GM23338 (cell line): ENCODE measurements at regions not wholly inside any gene's neighbourhood (a gene's known extent, or its start where the extent isn't known, plus 50 kb on each side); places are given as distances from the start of the nearest gene placed in this dataset.

ENCODE experiments used
- ATAC-seq: fragments of 200-7000 bp; cut with Tn5 transposase; 3 replicates; pipeline ENCODE4 v1.9.1; 2020
- DNase-seq: peaks from one replicate; pipeline ENCODE4 v3.0.0-alpha.2; 2015; ENCODE audit warnings: low spot score
- H2AFZ ChIP-seq: fragments of 200-600 bp; sonication (generic); 2 replicates; pipeline ENCODE4 v1.8.0; 2016; ENCODE audit warnings: antibody characterized with exemption, mild to moderate bottlenecking, moderate library complexity
- H3F3A ChIP-seq: fragments of 200-600 bp; sonication (generic); replicated peaks from 2 replicates; pipeline ENCODE4 v1.8.0; 2017; ENCODE audit warnings: antibody characterized with exemption, mixed run types, low read depth
- H3K27ac ChIP-seq: fragments of 200-600 bp; sonication (generic); 2 replicates; pipeline ENCODE4 v1.6.1; 2016; ENCODE audit warnings: low read depth
- H3K27me3 ChIP-seq: fragments of 200-600 bp; sonication (generic); 2 replicates; pipeline ENCODE4 v1.8.0; 2016; ENCODE audit warnings: mild to moderate bottlenecking, mixed run types, moderate library complexity; ENCODE audit not compliant: insufficient read depth
- H3K36me3 ChIP-seq: fragments of 200-600 bp; sonication (generic); 2 replicates; pipeline ENCODE4 v1.8.0; 2016; ENCODE audit warnings: mild to moderate bottlenecking; ENCODE audit not compliant: insufficient read depth
- H3K4me1 ChIP-seq: fragments of 200-600 bp; sonication (generic); 2 replicates; pipeline ENCODE4 v1.8.0; 2016; ENCODE audit warnings: mild to moderate bottlenecking, moderate library complexity; ENCODE audit not compliant: insufficient read depth
- H3K4me2 ChIP-seq: fragments of 200-600 bp; sonication (generic); 2 replicates; pipeline ENCODE4 v1.7.1; 2017; ENCODE audit warnings: mixed run types
- H3K4me3 ChIP-seq: fragments of 200-600 bp; sonication (generic); 2 replicates; pipeline ENCODE4 v1.6.1; 2016; ENCODE audit warnings: mixed run types
- H3K79me2 ChIP-seq: fragments of 200-600 bp; sonication (generic); replicated peaks from 2 replicates; pipeline ENCODE4 v1.8.0; 2017; ENCODE audit warnings: mild to moderate bottlenecking; ENCODE audit not compliant: insufficient read depth
- H3K9me2 ChIP-seq: fragments of 200-600 bp; sonication (generic); 2 replicates; pipeline ENCODE4 v1.8.0; 2017; ENCODE audit not compliant: insufficient read depth
- H4K20me1 ChIP-seq: fragments of 200-600 bp; sonication (generic); replicated peaks from 2 replicates; pipeline ENCODE4 v1.8.0; 2017; ENCODE audit warnings: mild to moderate bottlenecking; ENCODE audit not compliant: insufficient read depth
- H3K27ac Mint-ChIP-seq: 2 replicates; pipeline ENCODE4 v1.8.0; 2020; ENCODE audit warnings: inconsistent platforms, mild to moderate bottlenecking, moderate library complexity, mixed read lengths
- H3K27me3 Mint-ChIP-seq: 3 replicates; pipeline ENCODE4 v1.8.0; 2022; ENCODE audit warnings: low read depth, mild to moderate bottlenecking, moderate library complexity, mixed read lengths, inconsistent platforms; ENCODE audit not compliant: insufficient read depth, poor library complexity
- H3K36me3 Mint-ChIP-seq: 3 replicates; pipeline ENCODE4 v1.8.0; 2021; ENCODE audit warnings: low read depth, mild to moderate bottlenecking, inconsistent platforms, moderate library complexity, mixed read lengths
- H3K4me1 Mint-ChIP-seq: 3 replicates; pipeline ENCODE4 v1.8.0; 2020; ENCODE audit warnings: mild to moderate bottlenecking, inconsistent platforms, mixed read lengths
- H3K4me3 Mint-ChIP-seq: 3 replicates; pipeline ENCODE4 v1.8.0; 2021; ENCODE audit warnings: moderate library complexity, mild to moderate bottlenecking, inconsistent platforms, mixed read lengths
- H3K9me3 Mint-ChIP-seq: 3 replicates; pipeline ENCODE4 v1.8.0; 2020; ENCODE audit warnings: moderate library complexity, mild to moderate bottlenecking, inconsistent platforms, mixed read lengths
- CREB1 ChIP-seq: fragments of 250-450 bp; sonication (Bioruptor Pico); IDR thresholded peaks from 2 replicates; pipeline ENCODE4 v1.5.0; 2020; ENCODE audit warnings: low read depth, mild to moderate bottlenecking, moderate library complexity
- EZH2 ChIP-seq: fragments of 200-600 bp; sonication (generic); IDR thresholded peaks from one replicate; pipeline ENCODE4 v1.8.0; 2017; ENCODE audit warnings: antibody characterized with exemption, mild to moderate bottlenecking, low read depth; ENCODE audit not compliant: unreplicated experiment
- EZH2phosphoT487 ChIP-seq: fragments of 200-600 bp; sonication (generic); IDR thresholded peaks from one replicate; pipeline ENCODE4 v1.8.1; 2018; ENCODE audit warnings: antibody characterized with exemption; ENCODE audit not compliant: unreplicated experiment
- JUNB ChIP-seq: IDR thresholded peaks from one replicate; pipeline ENCODE4 v1.6.1; 2016; ENCODE audit warnings: antibody characterized with exemption; ENCODE audit not compliant: unreplicated experiment
- NANOG ChIP-seq: IDR thresholded peaks from 2 replicates; pipeline ENCODE4 v1.6.1; 2016; ENCODE audit warnings: antibody characterized with exemption, borderline replicate concordance
- POLR2AphosphoS5 ChIP-seq: IDR thresholded peaks from 2 replicates; pipeline ENCODE4 v1.6.1; 2016; ENCODE audit warnings: antibody characterized with exemption, low read depth
- ZNF114 ChIP-seq: fragments of 250-450 bp; sonication (Bioruptor Pico); IDR thresholded peaks from 2 replicates; pipeline ENCODE4 v1.5.0; 2020; ENCODE audit warnings: mild to moderate bottlenecking, moderate library complexity
- ZNF331 ChIP-seq: fragments of 250-450 bp; sonication (Bioruptor Pico); IDR thresholded peaks from 2 replicates; pipeline ENCODE4 v1.5.0; 2020; ENCODE audit warnings: low read depth, mild to moderate bottlenecking, moderate library complexity
- TF ChIP-seq, protein P1 (sequence below): fragments of 250-450 bp; sonication (Bioruptor Pico); IDR thresholded peaks from 2 replicates; pipeline ENCODE4 v1.5.0; 2020; ENCODE audit warnings: mild to moderate bottlenecking, moderate library complexity
- TF ChIP-seq, protein P2 (sequence below), 2 experiments: fragments of 200-600 bp in 1 of 2; sonication (generic) in 1 of 2; conservative IDR thresholded peaks; 2 replicates each; pipeline versions ENCODE4 v1.5.1 to v1.6.1; 2016 to 2017; ENCODE audit warnings: antibody characterized with exemption in 2 of 2, low read depth in 2 of 2, mild to moderate bottlenecking in 2 of 2, moderate library complexity in 1 of 2
- TF ChIP-seq, protein P3 (sequence below): IDR thresholded peaks from one replicate; pipeline ENCODE4 v1.6.1; 2018; ENCODE audit warnings: antibody characterized with exemption; ENCODE audit not compliant: unreplicated experiment
- TF ChIP-seq, protein P4 (sequence below): IDR thresholded peaks from 2 replicates; pipeline ENCODE4 v1.6.1; 2016; ENCODE audit warnings: antibody characterized with exemption

DNA sequence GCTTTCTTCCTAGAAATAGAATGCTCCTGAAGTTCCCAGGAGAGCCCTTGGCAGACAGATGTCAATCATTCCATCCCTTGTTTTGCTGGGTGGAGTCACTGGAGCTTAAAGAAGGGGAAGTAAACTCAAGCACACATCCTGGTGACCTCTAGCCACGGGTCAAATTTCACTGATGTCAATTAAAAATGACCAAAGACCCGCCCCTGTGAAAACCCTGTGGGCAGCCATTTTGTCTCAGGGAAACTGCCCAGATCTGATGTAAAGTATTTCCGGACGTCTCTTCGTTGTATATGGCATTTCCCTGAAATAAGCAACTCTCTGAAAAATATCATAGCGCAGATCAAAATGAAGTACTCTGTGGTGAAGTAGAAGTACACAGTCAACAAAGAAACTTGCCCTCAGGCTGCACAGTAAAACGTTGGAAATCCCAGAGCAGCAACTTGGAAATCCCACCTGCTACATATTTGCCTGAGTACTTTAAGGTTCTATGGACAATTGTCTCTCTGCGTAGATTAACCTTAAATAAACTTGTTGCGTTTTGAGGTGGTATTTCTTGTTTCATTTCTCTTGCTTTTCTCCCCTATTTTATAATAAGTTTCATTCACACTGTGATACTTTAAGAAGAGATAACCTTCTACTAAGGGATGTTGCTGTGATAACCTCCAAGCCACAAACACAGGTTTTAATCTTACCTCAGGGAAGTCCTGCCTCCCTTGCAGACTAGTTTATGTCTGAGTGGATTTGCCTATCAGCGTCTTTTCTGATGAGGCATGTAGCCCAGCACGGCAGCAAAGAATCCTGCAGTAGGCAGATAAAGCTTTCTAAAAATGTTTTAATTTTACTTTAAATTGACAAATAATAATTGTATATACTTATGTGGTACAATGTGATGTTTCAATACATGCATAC is 60.9 kb upstream of the PIP5K1B start:
- Mint-ChIP-seq H3K4me3 (no peak overlapping the region), H3K27ac (0 out of 2 replicates have a peak overlapping the region, but pooled peaks have one; percentile 30), H3K36me3 (no peaks in the 10 kb centered on the region), H3K27me3 (no peaks in the 10 kb centered on the region), H3K9me3 (no peaks in the 10 kb centered on the region), H3K4me1 (peaks cover 3% of the 10 kb centered on the region)
- DNase-seq (peak; percentile 74), ATAC-seq (peak; percentile 68)
- no peaks in the 10 kb centered on the region for H3K4me1 ChIP-seq
- H4K20me1 ChIP-seq = no peaks in the 10 kb centered on the region
- TF ChIP-seq EZH2phosphoT487 = no peak
- no peak for TF ChIP-seq ZNF114 (CRISPR knock-in tag)
- no peak for TF ChIP-seq POLR2AphosphoS5
- no peak for TF ChIP-seq EZH2
- no peak for TF ChIP-seq JUNB
- TF ChIP-seq, protein P1, sequence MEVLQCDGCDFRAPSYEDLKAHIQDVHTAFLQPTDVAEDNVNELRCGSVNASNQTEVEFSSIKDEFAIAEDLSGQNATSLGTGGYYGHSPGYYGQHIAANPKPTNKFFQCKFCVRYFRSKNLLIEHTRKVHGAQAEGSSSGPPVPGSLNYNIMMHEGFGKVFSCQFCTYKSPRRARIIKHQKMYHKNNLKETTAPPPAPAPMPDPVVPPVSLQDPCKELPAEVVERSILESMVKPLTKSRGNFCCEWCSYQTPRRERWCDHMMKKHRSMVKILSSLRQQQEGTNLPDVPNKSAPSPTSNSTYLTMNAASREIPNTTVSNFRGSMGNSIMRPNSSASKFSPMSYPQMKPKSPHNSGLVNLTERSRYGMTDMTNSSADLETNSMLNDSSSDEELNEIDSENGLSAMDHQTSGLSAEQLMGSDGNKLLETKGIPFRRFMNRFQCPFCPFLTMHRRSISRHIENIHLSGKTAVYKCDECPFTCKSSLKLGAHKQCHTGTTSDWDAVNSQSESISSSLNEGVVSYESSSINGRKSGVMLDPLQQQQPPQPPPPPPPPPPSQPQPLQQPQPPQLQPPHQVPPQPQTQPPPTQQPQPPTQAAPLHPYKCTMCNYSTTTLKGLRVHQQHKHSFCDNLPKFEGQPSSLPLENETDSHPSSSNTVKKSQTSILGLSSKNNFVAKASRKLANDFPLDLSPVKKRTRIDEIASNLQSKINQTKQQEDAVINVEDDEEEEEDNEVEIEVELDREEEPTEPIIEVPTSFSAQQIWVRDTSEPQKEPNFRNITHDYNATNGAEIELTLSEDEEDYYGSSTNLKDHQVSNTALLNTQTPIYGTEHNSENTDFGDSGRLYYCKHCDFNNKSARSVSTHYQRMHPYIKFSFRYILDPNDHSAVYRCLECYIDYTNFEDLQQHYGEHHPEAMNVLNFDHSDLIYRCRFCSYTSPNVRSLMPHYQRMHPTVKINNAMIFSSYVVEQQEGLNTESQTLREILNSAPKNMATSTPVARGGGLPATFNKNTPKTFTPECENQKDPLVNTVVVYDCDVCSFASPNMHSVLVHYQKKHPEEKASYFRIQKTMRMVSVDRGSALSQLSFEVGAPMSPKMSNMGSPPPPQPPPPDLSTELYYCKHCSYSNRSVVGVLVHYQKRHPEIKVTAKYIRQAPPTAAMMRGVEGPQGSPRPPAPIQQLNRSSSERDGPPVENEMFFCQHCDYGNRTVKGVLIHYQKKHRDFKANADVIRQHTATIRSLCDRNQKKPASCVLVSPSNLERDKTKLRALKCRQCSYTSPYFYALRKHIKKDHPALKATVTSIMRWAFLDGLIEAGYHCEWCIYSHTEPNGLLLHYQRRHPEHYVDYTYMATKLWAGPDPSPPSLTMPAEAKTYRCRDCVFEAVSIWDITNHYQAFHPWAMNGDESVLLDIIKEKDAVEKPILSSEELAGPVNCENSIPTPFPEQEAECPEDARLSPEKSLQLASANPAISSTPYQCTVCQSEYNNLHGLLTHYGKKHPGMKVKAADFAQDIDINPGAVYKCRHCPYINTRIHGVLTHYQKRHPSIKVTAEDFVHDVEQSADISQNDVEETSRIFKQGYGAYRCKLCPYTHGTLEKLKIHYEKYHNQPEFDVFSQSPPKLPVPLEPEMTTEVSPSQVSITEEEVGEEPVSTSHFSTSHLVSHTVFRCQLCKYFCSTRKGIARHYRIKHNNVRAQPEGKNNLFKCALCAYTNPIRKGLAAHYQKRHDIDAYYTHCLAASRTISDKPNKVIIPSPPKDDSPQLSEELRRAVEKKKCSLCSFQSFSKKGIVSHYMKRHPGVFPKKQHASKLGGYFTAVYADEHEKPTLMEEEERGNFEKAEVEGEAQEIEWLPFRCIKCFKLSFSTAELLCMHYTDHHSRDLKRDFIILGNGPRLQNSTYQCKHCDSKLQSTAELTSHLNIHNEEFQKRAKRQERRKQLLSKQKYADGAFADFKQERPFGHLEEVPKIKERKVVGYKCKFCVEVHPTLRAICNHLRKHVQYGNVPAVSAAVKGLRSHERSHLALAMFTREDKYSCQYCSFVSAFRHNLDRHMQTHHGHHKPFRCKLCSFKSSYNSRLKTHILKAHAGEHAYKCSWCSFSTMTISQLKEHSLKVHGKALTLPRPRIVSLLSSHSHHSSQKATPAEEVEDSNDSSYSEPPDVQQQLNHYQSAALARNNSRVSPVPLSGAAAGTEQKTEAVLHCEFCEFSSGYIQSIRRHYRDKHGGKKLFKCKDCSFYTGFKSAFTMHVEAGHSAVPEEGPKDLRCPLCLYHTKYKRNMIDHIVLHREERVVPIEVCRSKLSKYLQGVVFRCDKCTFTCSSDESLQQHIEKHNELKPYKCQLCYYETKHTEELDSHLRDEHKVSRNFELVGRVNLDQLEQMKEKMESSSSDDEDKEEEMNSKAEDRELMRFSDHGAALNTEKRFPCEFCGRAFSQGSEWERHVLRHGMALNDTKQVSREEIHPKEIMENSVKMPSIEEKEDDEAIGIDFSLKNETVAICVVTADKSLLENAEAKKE (CRISPR knock-in tag) = no peak
- TF ChIP-seq ZNF331 (CRISPR knock-in tag) = no peak
- TF ChIP-seq, protein P2, sequence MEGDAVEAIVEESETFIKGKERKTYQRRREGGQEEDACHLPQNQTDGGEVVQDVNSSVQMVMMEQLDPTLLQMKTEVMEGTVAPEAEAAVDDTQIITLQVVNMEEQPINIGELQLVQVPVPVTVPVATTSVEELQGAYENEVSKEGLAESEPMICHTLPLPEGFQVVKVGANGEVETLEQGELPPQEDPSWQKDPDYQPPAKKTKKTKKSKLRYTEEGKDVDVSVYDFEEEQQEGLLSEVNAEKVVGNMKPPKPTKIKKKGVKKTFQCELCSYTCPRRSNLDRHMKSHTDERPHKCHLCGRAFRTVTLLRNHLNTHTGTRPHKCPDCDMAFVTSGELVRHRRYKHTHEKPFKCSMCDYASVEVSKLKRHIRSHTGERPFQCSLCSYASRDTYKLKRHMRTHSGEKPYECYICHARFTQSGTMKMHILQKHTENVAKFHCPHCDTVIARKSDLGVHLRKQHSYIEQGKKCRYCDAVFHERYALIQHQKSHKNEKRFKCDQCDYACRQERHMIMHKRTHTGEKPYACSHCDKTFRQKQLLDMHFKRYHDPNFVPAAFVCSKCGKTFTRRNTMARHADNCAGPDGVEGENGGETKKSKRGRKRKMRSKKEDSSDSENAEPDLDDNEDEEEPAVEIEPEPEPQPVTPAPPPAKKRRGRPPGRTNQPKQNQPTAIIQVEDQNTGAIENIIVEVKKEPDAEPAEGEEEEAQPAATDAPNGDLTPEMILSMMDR (conservative IDR thresholded peaks at IDR 0.05; ENCODE audit: low read depth in 2 of 2) = no peak
- TF ChIP-seq CREB1 (CRISPR knock-in tag) = no peak
- TF ChIP-seq, protein P3, sequence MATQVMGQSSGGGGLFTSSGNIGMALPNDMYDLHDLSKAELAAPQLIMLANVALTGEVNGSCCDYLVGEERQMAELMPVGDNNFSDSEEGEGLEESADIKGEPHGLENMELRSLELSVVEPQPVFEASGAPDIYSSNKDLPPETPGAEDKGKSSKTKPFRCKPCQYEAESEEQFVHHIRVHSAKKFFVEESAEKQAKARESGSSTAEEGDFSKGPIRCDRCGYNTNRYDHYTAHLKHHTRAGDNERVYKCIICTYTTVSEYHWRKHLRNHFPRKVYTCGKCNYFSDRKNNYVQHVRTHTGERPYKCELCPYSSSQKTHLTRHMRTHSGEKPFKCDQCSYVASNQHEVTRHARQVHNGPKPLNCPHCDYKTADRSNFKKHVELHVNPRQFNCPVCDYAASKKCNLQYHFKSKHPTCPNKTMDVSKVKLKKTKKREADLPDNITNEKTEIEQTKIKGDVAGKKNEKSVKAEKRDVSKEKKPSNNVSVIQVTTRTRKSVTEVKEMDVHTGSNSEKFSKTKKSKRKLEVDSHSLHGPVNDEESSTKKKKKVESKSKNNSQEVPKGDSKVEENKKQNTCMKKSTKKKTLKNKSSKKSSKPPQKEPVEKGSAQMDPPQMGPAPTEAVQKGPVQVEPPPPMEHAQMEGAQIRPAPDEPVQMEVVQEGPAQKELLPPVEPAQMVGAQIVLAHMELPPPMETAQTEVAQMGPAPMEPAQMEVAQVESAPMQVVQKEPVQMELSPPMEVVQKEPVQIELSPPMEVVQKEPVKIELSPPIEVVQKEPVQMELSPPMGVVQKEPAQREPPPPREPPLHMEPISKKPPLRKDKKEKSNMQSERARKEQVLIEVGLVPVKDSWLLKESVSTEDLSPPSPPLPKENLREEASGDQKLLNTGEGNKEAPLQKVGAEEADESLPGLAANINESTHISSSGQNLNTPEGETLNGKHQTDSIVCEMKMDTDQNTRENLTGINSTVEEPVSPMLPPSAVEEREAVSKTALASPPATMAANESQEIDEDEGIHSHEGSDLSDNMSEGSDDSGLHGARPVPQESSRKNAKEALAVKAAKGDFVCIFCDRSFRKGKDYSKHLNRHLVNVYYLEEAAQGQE = no peak
- TF ChIP-seq, protein P4, sequence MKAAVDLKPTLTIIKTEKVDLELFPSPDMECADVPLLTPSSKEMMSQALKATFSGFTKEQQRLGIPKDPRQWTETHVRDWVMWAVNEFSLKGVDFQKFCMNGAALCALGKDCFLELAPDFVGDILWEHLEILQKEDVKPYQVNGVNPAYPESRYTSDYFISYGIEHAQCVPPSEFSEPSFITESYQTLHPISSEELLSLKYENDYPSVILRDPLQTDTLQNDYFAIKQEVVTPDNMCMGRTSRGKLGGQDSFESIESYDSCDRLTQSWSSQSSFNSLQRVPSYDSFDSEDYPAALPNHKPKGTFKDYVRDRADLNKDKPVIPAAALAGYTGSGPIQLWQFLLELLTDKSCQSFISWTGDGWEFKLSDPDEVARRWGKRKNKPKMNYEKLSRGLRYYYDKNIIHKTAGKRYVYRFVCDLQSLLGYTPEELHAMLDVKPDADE = no peak
- TF ChIP-seq NANOG = no peak
- no peak overlapping the region for H3K27ac ChIP-seq
- no peaks in the 10 kb centered on the region for H3K79me2 ChIP-seq
- no peaks in the 10 kb centered on the region for H3K36me3 ChIP-seq
- peak overlapping the region; percentile 63 for H2AFZ ChIP-seq
- no peak overlapping the region for H3K4me3 ChIP-seq
- H3K4me2 ChIP-seq = no peak overlapping the region
- no peaks in the 10 kb centered on the region for H3K27me3 ChIP-seq
- H3K9me2 ChIP-seq = peaks cover 11% of the 10 kb centered on the region; the same call in 1 of the 2 replicates
- H3F3A ChIP-seq = no peaks in the 10 kb centered on the region
